ENCODE measurements at regions not wholly inside any gene's neighbourhood (a gene's known extent, or its start where the extent isn't known, plus 50 kb on each side); places are given as distances from the start of the nearest gene placed in this dataset.

DNA sequence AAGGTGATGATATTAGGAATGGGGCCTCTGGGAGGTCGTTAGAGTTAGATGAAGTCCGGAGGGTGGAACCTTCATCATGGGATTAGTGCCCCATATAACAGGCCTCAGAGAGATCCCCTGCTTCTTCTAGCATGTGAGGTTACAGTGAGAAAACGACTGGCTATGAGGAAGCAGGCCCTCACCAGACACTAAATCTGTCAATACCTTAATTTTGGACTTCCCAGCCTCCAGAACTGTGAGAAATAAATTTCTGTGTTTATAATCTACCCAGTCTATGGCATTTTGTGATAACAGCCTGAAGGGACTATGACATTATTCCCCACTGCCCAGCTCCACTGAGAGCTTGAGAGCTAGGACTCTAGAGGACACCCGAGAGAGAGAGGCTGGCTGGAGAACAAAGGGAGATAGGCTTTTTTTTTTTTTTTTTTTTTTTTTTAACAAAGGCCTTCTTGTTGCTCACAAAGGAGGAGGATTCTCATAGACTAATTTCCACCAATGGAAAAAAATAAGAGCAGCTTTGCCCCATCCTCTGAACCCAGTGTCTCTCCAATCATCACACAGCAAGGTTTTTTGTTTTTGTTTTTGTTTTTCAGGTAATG lies 87.8 kb upstream of the EEA1 start:
- TF ChIP-seq EZH2 (IDR thresholded peaks at IDR 0.05; ENCODE audit: borderline replicate concordance, insufficient read depth, low read length, poor library complexity, severe bottlenecking) (no peak), REST (IDR thresholded peaks at IDR 0.05; ENCODE audit: borderline replicate concordance) (no peak), POLR2AphosphoS5 (IDR thresholded peaks at IDR 0.05) (no peak), TAF1 (IDR thresholded peaks at IDR 0.05; ENCODE audit: low read depth) (no peak), EP300 (conservative IDR thresholded peaks at IDR 0.05; ENCODE audit: poor library complexity, severe bottlenecking) (no peak), MXI1 (conservative IDR thresholded peaks at IDR 0.05; ENCODE audit: poor library complexity, severe bottlenecking) (no peak), SMC3 (conservative IDR thresholded peaks at IDR 0.05; ENCODE audit: poor library complexity) (no peak), RAD21 (conservative IDR thresholded peaks at IDR 0.05) (no peak)
- TF ChIP-seq, protein P1, sequence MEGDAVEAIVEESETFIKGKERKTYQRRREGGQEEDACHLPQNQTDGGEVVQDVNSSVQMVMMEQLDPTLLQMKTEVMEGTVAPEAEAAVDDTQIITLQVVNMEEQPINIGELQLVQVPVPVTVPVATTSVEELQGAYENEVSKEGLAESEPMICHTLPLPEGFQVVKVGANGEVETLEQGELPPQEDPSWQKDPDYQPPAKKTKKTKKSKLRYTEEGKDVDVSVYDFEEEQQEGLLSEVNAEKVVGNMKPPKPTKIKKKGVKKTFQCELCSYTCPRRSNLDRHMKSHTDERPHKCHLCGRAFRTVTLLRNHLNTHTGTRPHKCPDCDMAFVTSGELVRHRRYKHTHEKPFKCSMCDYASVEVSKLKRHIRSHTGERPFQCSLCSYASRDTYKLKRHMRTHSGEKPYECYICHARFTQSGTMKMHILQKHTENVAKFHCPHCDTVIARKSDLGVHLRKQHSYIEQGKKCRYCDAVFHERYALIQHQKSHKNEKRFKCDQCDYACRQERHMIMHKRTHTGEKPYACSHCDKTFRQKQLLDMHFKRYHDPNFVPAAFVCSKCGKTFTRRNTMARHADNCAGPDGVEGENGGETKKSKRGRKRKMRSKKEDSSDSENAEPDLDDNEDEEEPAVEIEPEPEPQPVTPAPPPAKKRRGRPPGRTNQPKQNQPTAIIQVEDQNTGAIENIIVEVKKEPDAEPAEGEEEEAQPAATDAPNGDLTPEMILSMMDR (IDR thresholded peaks at IDR 0.05; ENCODE audit: poor library complexity, severe bottlenecking): no peak
- Histone ChIP-seq H3K4me2 (ENCODE audit: low read length) (no peak overlapping the region), H2AFZ (ENCODE audit: low read depth, low read length) (no peak overlapping the region), H3K27me3 (ENCODE audit: insufficient read depth, low read depth, low read length) (no peaks in the 10 kb centered on the region), H3F3A (ENCODE audit: insufficient read depth, low read length, poor library complexity, severe bottlenecking) (no peaks in the 10 kb centered on the region), H3K27ac (ENCODE audit: low read length) (no peak overlapping the region), H3K9me3 (ENCODE audit: low read length) (no peaks in the 10 kb centered on the region), H3K36me3 (ENCODE audit: insufficient read depth, low read length) (no peaks in the 10 kb centered on the region), H3K9me2 (ENCODE audit: insufficient read depth, low read length) (no peaks in the 10 kb centered on the region), H4K20me1 (ENCODE audit: insufficient read depth) (no peaks in the 10 kb centered on the region), H3K79me2 (replicated peaks; ENCODE audit: insufficient read depth, low read length) (no peaks in the 10 kb centered on the region), H3K9ac (ENCODE audit: low read length) (no peak overlapping the region), H3K4me3 (ENCODE audit: low read length) (no peak overlapping the region)

- H3K4me3 ChIP-seq (ENCODE audit: low read length): no peak overlapping the region
- TF ChIP-seq MXI1 (conservative IDR thresholded peaks at IDR 0.05; ENCODE audit: poor library complexity, severe bottlenecking) (no peak), SMC3 (conservative IDR thresholded peaks at IDR 0.05; ENCODE audit: poor library complexity) (no peak), REST (IDR thresholded peaks at IDR 0.05; ENCODE audit: borderline replicate concordance) (no peak), RAD21 (conservative IDR thresholded peaks at IDR 0.05) (no peak), POLR2AphosphoS5 (IDR thresholded peaks at IDR 0.05) (no peak), TAF1 (IDR thresholded peaks at IDR 0.05; ENCODE audit: low read depth) (no peak), EZH2 (IDR thresholded peaks at IDR 0.05; ENCODE audit: borderline replicate concordance, insufficient read depth, low read length, poor library complexity, severe bottlenecking) (no peak), EP300 (conservative IDR thresholded peaks at IDR 0.05; ENCODE audit: poor library complexity, severe bottlenecking) (no peak)
- TF ChIP-seq, protein P1 (IDR thresholded peaks at IDR 0.05; ENCODE audit: poor library complexity, severe bottlenecking): no peak
- no peaks in the 10 kb centered on the region for H3K9me2 ChIP-seq (ENCODE audit: insufficient read depth, low read length)
- H4K20me1 ChIP-seq (ENCODE audit: insufficient read depth): no peaks in the 10 kb centered on the region
- no peaks in the 10 kb centered on the region for H3K79me2 ChIP-seq (replicated peaks; ENCODE audit: insufficient read depth, low read length)
- no peaks in the 10 kb centered on the region for H3K36me3 ChIP-seq (ENCODE audit: insufficient read depth, low read length)
- H3K9ac ChIP-seq (ENCODE audit: low read length): no peak overlapping the region
- no peaks in the 10 kb centered on the region for H3K27me3 ChIP-seq (ENCODE audit: insufficient read depth, low read depth, low read length)
- no peak overlapping the region for H3K27ac ChIP-seq (ENCODE audit: low read length)
- H3K4me2 ChIP-seq (ENCODE audit: low read length): no peak overlapping the region
- no peak overlapping the region for H2AFZ ChIP-seq (ENCODE audit: low read depth, low read length)
- no peaks in the 10 kb centered on the region for H3F3A ChIP-seq (ENCODE audit: insufficient read depth, low read length, poor library complexity, severe bottlenecking)
- H3K9me3 ChIP-seq (ENCODE audit: low read length): no peaks in the 10 kb centered on the region
These were observed 89.5 kb upstream of the EEA1 start for GRCh38 chr12:93018610-93019009.

Measured in neural cell (in vitro differentiated cells).